ENCODE measurements at regions not wholly inside any gene's neighbourhood (a gene's known extent, or its start where the extent isn't known, plus 50 kb on each side); places are given as distances from the start of the nearest gene placed in this dataset.
"Not testable (repeated sequence)": the region's sequence is repeated elsewhere in the genome, so short reads cannot be mapped to it uniquely, and the experiment has no call there.

DNA sequence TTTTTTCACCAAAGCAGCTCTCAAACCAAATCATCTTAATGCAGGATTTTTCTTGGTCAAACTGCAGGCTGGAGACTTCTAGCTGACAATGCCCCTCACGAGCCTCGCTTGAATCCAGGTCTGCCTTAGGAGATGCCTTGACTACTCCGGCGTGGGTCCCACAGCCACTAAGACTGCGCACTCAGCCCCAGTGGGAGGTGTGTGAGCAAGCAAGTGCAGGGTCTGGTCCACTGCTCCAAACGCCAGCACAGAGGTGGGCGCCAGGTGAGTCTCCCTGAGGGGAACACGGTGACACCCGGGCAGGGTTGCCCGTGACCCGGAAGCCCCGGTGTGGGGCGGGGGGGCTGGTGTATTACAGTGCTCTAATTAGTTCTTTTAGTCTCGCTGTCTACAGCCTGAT, 838.3 kb downstream of the NLGN4X start:
- Mint-ChIP-seq H3K4me1 (no peaks in the 10 kb centered on the region), H3K9me3 (no peaks in the 10 kb centered on the region), H3K27ac (no peak overlapping the region), H3K4me3 (no peak overlapping the region), H3K27me3 (no peaks in the 10 kb centered on the region), H3K36me3 (ENCODE audit: low read depth) (no peaks in the 10 kb centered on the region)
- ATAC-seq (replicated peaks) = no peak

DNA sequence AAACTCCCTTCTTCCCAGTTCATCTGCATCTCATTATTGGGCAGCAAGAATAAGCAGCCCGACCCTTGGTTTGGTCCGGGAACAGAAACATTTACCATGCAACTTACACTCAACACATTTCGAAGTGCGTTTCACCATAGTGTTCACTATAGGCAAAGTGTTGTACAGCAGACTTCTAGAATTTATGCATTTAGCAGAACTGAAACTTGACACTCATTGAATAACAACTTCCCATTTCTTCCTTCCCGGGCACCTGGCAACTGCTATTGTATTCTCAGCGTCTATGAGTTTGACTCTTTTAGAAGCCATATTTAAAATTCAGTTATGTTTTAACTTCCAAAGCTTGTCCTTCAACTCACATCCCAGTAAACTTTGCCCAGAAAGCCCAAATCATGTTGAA, 840.6 kb downstream of the NLGN4X start:
- no peaks in the 10 kb centered on the region for H3K4me1 Mint-ChIP-seq
- H3K36me3 Mint-ChIP-seq (ENCODE audit: low read depth) = no peaks in the 10 kb centered on the region
- no peak for ATAC-seq (replicated peaks)
- H3K4me3 Mint-ChIP-seq = no peak overlapping the region
- H3K27ac Mint-ChIP-seq = no peak overlapping the region
- H3K27me3 Mint-ChIP-seq = no peaks in the 10 kb centered on the region
- no peaks in the 10 kb centered on the region for H3K9me3 Mint-ChIP-seq

DNA sequence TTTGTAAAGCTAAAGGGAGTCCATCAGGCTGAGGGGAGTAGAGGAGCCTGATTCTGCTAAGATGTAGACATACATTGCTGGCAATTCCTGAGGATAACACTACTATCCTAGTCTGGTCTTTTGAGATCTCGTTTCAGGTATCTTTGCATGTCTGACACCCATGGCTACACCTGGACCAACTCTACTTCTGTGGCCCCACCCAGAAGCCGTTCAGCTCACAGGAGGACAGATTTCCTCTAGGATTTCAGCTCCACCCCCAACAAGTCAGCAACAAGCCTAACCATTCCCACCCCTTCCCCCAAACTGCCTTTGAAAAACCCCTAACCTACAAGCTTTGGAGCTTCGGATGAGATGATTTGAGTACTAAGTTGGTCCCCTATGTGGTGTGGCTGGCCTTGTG, 848.2 kb downstream of the NLGN4X start:
- H3K4me1 Mint-ChIP-seq = no peaks in the 10 kb centered on the region
- H3K27ac Mint-ChIP-seq = no peak overlapping the region
- no peak overlapping the region for H3K4me3 Mint-ChIP-seq
- H3K36me3 Mint-ChIP-seq (ENCODE audit: low read depth) = no peaks in the 10 kb centered on the region
- no peak for ATAC-seq (replicated peaks)
- no peaks in the 10 kb centered on the region for H3K27me3 Mint-ChIP-seq
- H3K9me3 Mint-ChIP-seq = peaks cover 4% of the 10 kb centered on the region

DNA sequence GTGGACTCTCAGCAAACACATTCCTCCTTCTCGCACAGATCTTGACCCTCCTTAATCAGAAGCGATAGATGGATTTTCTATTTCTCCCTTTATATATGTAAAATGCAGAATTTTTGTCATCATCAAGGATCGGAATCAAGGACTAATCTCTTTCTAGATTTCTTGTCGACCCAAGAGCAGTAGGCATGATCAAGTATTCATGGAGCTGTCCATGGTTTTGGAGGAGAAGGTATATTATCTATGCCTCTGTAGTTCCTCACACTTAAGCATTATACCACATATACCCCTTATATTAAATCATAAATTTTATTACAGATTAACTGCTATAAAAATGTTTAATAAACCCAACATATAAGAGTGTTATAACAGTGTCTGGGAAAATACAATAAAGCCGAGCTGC, 886.8 kb downstream of the NLGN4X start:
- H3K9me3 Mint-ChIP-seq = peaks cover 4% of the 10 kb centered on the region
- no peaks in the 10 kb centered on the region for H3K27me3 Mint-ChIP-seq
- ATAC-seq (replicated peaks) = no peak
- H3K27ac Mint-ChIP-seq = no peak overlapping the region
- no peak overlapping the region for H3K4me3 Mint-ChIP-seq
- no peaks in the 10 kb centered on the region for H3K36me3 Mint-ChIP-seq (ENCODE audit: low read depth)
- no peaks in the 10 kb centered on the region for H3K4me1 Mint-ChIP-seq

DNA sequence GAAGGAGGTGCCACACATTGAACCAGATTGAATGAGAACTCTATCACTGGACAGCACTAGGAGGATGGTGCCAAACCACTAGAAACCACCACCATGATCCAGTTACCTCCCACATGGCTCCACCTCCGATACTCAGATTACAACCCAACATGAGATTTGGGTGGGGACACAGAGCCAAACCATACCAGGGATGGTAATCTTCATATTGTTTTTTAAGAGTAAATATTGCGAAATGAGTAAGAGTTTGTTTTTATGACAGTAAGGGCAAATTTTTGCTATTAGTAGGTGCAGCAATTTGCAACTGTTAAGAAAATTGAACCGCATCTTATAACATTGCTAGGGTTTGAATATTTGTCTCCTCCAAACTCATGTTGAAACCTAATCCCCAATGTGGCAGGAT, 891.5 kb downstream of the NLGN4X start:
- ATAC-seq (replicated peaks) = no peak
- H3K27ac Mint-ChIP-seq = no peak overlapping the region
- H3K36me3 Mint-ChIP-seq (ENCODE audit: low read depth) = no peaks in the 10 kb centered on the region
- no peak overlapping the region for H3K4me3 Mint-ChIP-seq
- H3K4me1 Mint-ChIP-seq = no peaks in the 10 kb centered on the region
- H3K27me3 Mint-ChIP-seq = no peaks in the 10 kb centered on the region
- peaks cover 3% of the 10 kb centered on the region for H3K9me3 Mint-ChIP-seq

DNA sequence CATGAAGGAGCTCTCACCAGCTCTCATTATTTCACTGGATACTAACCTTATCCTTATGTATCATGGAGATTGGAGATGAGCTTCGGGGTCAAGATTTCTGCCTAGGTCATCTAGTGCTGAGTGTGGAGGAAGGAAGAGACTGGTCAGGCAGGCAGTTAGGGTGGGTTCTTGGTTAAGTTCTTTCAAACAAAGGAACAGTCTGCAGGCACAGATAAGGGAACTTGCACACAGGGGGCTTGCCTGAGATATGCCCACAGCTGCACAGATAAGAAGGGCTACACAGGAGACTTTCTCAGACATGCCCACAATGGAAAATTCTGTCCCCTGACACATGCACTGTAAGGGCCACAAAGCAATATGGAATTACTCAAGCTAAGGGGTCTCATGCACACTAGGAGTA, 904.1 kb downstream of the NLGN4X start:
- H3K27me3 Mint-ChIP-seq = no peaks in the 10 kb centered on the region
- H3K4me3 Mint-ChIP-seq = no peak overlapping the region
- no peak for ATAC-seq (replicated peaks)
- H3K27ac Mint-ChIP-seq = no peak overlapping the region
- H3K36me3 Mint-ChIP-seq (ENCODE audit: low read depth) = no peaks in the 10 kb centered on the region
- peaks cover 8% of the 10 kb centered on the region for H3K9me3 Mint-ChIP-seq
- H3K4me1 Mint-ChIP-seq = no peaks in the 10 kb centered on the region

DNA sequence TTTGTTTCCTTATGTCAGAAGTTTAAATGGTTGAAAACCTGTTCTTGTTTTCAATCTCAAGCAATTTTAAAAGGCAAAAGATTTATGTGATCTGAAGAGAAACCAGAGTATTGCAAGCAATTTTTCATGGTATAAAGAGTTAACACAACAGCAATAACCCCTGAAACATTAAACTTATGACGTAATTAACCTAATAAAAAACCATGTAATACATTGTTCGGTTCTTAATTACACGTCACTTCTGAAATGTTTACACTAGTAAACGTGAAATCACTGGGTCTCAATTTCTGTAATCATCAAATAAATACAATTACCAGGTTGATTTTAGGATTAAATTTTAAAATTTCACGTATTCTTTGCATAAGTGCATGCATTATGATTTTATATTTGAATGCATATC, 914.5 kb downstream of the NLGN4X start:
- no peak overlapping the region for H3K27ac Mint-ChIP-seq
- ATAC-seq (replicated peaks) = no peak
- no peaks in the 10 kb centered on the region for H3K9me3 Mint-ChIP-seq
- no peaks in the 10 kb centered on the region for H3K27me3 Mint-ChIP-seq
- no peaks in the 10 kb centered on the region for H3K4me1 Mint-ChIP-seq
- H3K36me3 Mint-ChIP-seq (ENCODE audit: low read depth) = no peaks in the 10 kb centered on the region
- H3K4me3 Mint-ChIP-seq = no peak overlapping the region

DNA sequence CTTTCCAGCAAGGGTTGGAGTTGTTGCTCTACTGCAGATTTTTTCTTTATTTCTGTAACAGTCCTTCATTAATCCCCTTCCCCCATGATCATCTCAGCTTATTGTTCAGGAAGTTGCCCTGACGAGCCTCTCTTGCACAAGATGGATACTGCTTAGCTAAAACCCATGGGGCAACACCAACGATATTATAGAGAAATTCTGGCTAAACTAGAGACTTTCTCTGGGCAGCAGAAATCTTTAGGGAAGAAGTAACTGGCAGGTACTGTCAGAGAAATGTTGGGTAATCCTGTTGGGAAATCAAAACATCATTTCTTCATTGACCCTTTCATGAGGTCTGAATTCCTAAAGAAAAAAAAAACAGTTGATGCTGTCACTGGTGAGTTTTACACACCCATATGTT, 921.3 kb downstream of the NLGN4X start:
- Mint-ChIP-seq H3K27me3 (no peaks in the 10 kb centered on the region), H3K4me1 (no peaks in the 10 kb centered on the region), H3K4me3 (no peak overlapping the region), H3K36me3 (ENCODE audit: low read depth) (no peaks in the 10 kb centered on the region), H3K9me3 (no peaks in the 10 kb centered on the region), H3K27ac (no peak overlapping the region)
- ATAC-seq (replicated peaks) = no peak

DNA sequence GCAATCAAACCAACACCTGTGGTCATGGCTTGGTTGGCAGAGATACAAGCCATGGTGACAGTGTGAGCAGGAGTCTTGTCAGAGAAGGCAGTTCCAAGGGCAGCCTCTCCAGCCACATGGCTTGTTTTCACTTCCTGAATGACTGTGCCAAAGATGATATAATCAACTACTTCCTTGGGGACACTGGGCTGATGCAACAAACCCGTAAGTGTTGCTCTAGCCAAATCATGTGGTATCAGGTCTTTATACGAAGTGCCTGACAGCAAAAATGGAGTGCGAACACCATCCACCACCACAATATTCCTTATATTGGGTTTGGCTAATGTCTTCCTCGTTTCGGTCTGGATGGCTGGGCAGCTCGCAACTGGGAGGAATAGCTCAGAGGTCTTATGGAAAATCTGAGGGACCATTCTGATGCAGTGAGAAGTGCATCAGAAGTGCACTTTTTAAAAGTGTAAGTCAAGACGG, 922.0 kb downstream of the NLGN4X start:
- H3K27ac Mint-ChIP-seq = no peak overlapping the region
- no peaks in the 10 kb centered on the region for H3K27me3 Mint-ChIP-seq
- no peak overlapping the region for H3K4me3 Mint-ChIP-seq
- no peaks in the 10 kb centered on the region for H3K4me1 Mint-ChIP-seq
- no peaks in the 10 kb centered on the region for H3K36me3 Mint-ChIP-seq (ENCODE audit: low read depth)
- H3K9me3 Mint-ChIP-seq = no peaks in the 10 kb centered on the region
- ATAC-seq (replicated peaks) = no peak

DNA sequence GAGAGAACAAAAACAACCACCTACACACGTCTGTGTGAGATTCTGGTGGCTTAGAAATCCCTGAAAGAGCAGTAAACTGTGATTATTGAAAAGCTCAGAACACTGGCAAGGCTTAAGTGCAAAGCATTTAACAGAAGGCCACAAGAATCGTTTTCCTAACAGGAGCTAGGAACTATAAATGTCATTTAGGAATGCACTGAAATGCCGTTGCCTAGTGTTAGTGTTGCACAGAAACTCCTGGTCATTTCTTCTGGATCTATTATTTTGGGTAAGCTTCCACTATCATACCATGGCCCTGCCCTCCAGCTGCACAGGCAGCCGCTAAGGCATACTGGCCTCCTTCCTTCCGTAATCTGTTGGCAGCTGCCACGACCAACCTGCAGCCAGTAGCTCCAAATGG, 923.2 kb downstream of the NLGN4X start:
- Mint-ChIP-seq H3K27ac (no peak overlapping the region), H3K4me1 (no peaks in the 10 kb centered on the region), H3K27me3 (no peaks in the 10 kb centered on the region), H3K4me3 (no peak overlapping the region), H3K36me3 (ENCODE audit: low read depth) (no peaks in the 10 kb centered on the region), H3K9me3 (no peaks in the 10 kb centered on the region)
- no peak for ATAC-seq (replicated peaks)

DNA sequence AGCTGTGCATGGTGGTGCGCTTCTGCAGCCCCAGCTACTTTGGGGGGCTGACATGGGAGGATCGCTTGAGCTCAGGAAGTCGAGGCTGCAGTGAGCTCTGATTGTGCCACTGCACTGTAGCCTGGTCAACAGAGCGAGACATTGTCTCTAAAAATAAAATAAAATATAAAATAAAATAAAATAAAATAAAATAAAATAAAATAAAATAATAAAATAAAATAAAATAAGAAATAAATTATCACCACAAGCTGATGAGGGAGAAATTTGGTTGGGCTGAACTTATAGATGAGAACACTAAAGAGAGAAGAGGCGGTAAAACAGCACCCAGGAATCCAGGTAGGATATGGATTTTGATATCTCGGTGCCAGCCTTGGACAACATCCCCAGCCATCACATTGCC, 933.7 kb downstream of the NLGN4X start:
- no peak for ATAC-seq (replicated peaks)
- Mint-ChIP-seq H3K9me3 (no peaks in the 10 kb centered on the region), H3K36me3 (ENCODE audit: low read depth) (no peaks in the 10 kb centered on the region), H3K27me3 (no peaks in the 10 kb centered on the region), H3K27ac (no peak overlapping the region), H3K4me3 (no peak overlapping the region), H3K4me1 (no peaks in the 10 kb centered on the region)

DNA sequence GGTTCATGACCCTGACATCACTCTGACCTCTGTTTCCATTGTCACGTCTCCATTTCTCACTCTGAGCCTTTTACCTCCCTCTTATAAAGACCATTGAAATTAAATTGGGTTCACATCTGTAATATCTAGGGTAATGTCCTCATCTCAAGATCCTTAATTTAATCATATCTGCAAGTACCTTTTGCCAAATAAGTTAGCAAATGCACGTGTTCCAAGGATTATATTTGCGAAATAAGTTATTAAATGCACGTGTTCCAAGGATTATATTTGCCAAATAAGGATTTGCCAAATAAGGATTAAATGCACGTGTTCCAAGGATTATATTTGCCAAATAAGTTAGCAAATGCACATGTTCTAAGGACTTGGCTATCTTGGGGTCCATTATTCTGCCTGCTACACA, 938.0 kb downstream of the NLGN4X start:
- Mint-ChIP-seq H3K9me3 (peaks cover 6% of the 10 kb centered on the region), H3K27me3 (no peaks in the 10 kb centered on the region), H3K36me3 (ENCODE audit: low read depth) (no peaks in the 10 kb centered on the region), H3K27ac (no peak overlapping the region), H3K4me3 (no peak overlapping the region), H3K4me1 (no peaks in the 10 kb centered on the region)
- ATAC-seq (replicated peaks) = no peak

DNA sequence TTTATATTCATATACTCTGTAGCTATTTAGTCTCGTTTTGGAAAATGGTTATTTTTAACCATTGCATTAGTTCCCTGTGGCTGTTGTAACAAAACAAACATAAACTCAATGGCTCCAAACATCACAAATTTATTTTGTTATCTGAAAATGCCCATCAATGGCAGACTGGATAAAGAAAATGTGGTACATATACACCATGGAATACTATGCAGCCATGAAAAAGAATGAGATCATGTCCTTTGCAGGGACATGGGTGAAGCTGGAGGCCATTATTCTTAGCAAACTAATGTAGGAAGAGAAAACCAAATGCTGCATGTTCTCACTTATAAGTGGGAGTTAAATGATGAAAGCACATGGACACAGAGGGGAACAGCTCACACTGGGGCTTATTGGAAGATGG, 938.7 kb downstream of the NLGN4X start:
- not testable (repeated sequence) for H3K36me3 Mint-ChIP-seq (ENCODE audit: low read depth); H3K27ac Mint-ChIP-seq

DNA sequence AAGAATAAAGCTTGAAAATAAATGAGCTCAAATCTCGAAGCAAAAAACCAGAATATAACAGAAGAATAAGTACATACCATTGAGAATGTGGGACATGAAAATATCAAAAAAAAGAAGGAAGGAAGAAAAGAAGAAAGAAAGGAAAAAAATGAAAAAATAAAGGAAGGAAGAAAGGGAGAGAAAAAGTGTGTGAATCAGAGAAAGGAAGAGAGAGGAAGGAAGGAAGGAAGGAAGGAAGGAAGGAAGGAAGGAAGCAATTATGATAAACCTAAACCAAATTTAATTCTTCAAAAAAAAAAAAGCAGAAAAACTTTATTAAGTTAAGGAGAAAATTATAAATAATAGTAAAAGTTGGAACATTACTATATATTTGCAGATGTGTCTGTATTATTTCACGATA, 949.8 kb downstream of the NLGN4X start:
- H3K4me1 Mint-ChIP-seq = no peaks in the 10 kb centered on the region
- no peaks in the 10 kb centered on the region for H3K9me3 Mint-ChIP-seq
- no peaks in the 10 kb centered on the region for H3K27me3 Mint-ChIP-seq
- ATAC-seq (replicated peaks) = no peak
- no peaks in the 10 kb centered on the region for H3K36me3 Mint-ChIP-seq (ENCODE audit: low read depth)
- no peak overlapping the region for H3K4me3 Mint-ChIP-seq
- H3K27ac Mint-ChIP-seq = no peak overlapping the region

More for the DNA sequence above, 938.7 kb downstream of the NLGN4X start:
- ATAC-seq (replicated peaks); H3K4me1 Mint-ChIP-seq; H3K9me3 Mint-ChIP-seq; H3K27me3 Mint-ChIP-seq; H3K4me3 Mint-ChIP-seq: not testable (repeated sequence)

DNA sequence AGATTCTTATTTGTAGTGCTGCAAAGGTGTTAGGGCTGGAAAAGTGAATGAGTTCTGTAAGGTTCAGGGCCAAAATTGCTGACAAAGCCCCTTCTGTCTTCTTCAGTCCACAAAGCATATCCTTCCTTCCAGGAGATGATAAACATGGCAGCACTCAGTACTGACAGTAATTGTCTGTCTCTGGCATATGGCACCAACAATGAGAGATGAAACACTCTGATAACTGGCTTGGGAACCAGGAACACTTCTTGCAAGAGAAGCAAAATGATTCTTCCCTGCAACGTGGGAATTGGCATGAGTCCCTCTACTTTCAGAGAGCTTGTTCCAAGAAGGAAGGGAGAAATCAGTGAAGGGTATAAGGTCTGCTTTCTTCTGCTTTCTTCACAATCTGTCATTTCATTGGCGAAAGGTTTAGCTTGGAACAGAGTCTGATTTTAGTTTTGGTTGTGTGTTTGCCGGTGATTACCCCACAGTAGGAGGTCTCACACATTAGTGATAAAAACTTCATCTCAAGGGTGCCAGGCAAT, 963.3 kb downstream of the NLGN4X start:
- H3K27ac Mint-ChIP-seq = no peak overlapping the region
- H3K4me1 Mint-ChIP-seq = no peaks in the 10 kb centered on the region
- H3K27me3 Mint-ChIP-seq = no peaks in the 10 kb centered on the region
- no peaks in the 10 kb centered on the region for H3K9me3 Mint-ChIP-seq
- H3K4me3 Mint-ChIP-seq = no peak overlapping the region
- no peaks in the 10 kb centered on the region for H3K36me3 Mint-ChIP-seq (ENCODE audit: low read depth)
- ATAC-seq (replicated peaks) = no peak

DNA sequence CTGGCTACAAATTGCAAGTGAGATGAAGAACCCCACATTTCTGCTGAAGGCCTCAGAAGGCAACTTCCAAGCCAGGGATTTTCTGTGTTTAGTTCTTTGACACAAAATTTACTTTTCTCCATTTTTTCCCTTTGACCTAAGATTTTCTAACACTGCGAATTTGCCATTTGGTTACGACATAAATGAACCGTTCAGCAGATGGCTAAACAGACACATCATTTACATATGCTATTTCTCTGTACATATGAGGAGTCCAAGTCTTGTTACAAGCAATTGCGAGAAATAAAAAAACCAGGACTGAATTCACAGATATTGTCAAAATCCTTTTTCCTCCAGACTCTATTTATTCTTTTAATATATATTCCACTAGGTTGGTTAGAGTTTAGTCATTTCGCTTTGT, 978.6 kb downstream of the NLGN4X start:
- no peaks in the 10 kb centered on the region for H3K9me3 Mint-ChIP-seq
- H3K4me1 Mint-ChIP-seq = no peaks in the 10 kb centered on the region
- no peak for ATAC-seq (replicated peaks)
- H3K27me3 Mint-ChIP-seq = no peaks in the 10 kb centered on the region
- H3K36me3 Mint-ChIP-seq (ENCODE audit: low read depth) = no peaks in the 10 kb centered on the region
- H3K27ac Mint-ChIP-seq = no peak overlapping the region
- no peak overlapping the region for H3K4me3 Mint-ChIP-seq

Data from activated T-helper 17 cell treated with anti-CD3 and anti-CD28 coated beads, Interleukin-2, amount 50 U/mL, for 72 hours (primary cell).